B cell (primary cell): ENCODE measurements at regions not wholly inside any gene's neighbourhood (a gene's known extent, or its start where the extent isn't known, plus 50 kb on each side); places are given as distances from the start of the nearest gene placed in this dataset.

ENCODE experiments used
- ATAC-seq: fragments of 200-7000 bp; cut with Tn5 transposase; one replicate; pipeline ENCODE4 v1.10.0; 2021; ENCODE audit warnings: low read depth, mild to moderate bottlenecking, moderate number of reproducible peaks, moderate library complexity
- CTCF ChIA-PET: fragments of 350-600 bp; sonication (Branson Sonifier 250); formaldehyde crosslinking; loops from one replicate; lab custom pipeline; 2021; ENCODE audit warnings: antibody characterized with exemption, inconsistent platforms; lab: Charles Lee
- POLR2A ChIA-PET: fragments of 350-600 bp; sonication (Branson Sonifier 250); formaldehyde crosslinking; loops from one replicate; lab custom pipeline; 2021; ENCODE audit warnings: antibody characterized with exemption; lab: Charles Lee
- DNase-seq: peaks from one replicate; pipeline ENCODE4 v3.0.0; 2013
- H2AFZ ChIP-seq: 2 replicates; pipeline ENCODE4 v1.6.1; 2012; ENCODE audit warnings: mild to moderate bottlenecking, low read depth, low read length; ENCODE audit not compliant: insufficient read depth, poor library complexity, severe bottlenecking
- H3K27ac ChIP-seq, 2 donors: 1 replicate in 1 of 2; 2 replicates in 1 of 2; pipeline ENCODE4 v1.5.1; 2012 to 2013; ENCODE audit warnings: low read length in 2 of 2, mild to moderate bottlenecking in 2 of 2, moderate library complexity in 1 of 2
- H3K27me3 ChIP-seq, 4 experiments: fragments of 200-600 bp in 1 of 4; sonication (generic) in 1 of 4; replicated peaks in 1 of 4; 1 replicate in 2 of 4; 2 replicates in 2 of 4; pipeline versions ENCODE4 v1.6.1 to v1.7.0; 2013 to 2016; ENCODE audit warnings: low read length in 3 of 4, mild to moderate bottlenecking in 2 of 4, mixed read lengths in 1 of 4, moderate library complexity in 1 of 4; ENCODE audit not compliant: insufficient read depth in 4 of 4, control insufficient read depth in 3 of 4; ENCODE audit errors: control extremely low read depth in 1 of 4
- H3K36me3 ChIP-seq, 2 experiments: replicated peaks in 1 of 2; 1 replicate in 1 of 2; 2 replicates in 1 of 2; pipeline versions ENCODE4 v1.6.1 to v1.7.1; 2013; ENCODE audit warnings: low read length in 1 of 2; ENCODE audit not compliant: insufficient read depth in 2 of 2, control insufficient read depth in 1 of 2; ENCODE audit errors: control extremely low read depth in 1 of 2, extremely low read depth in 1 of 2
- H3K4me1 ChIP-seq, 2 donors: fragments of 200-600 bp in 1 of 2; sonication (generic) in 1 of 2; 1 replicate in 1 of 2; 2 replicates in 1 of 2; pipeline versions ENCODE4 v1.5.1 to v1.6.1; 2013 to 2017; ENCODE audit warnings: low read length in 2 of 2; ENCODE audit not compliant: control insufficient read depth in 2 of 2, insufficient read depth in 2 of 2
- H3K4me2 ChIP-seq: replicated peaks from 2 replicates; pipeline ENCODE3; 2012; ENCODE audit warnings: mild to moderate bottlenecking, low read depth, low read length; ENCODE audit not compliant: poor library complexity, severe bottlenecking
- H3K4me3 ChIP-seq, 5 experiments: fragments of 200-600 bp in 1 of 5; sonication (generic) in 1 of 5; 1 replicate in 3 of 5; 2 replicates in 2 of 5; pipeline versions ENCODE4 v1.5.1 to v1.7.0; 2011 to 2016; ENCODE audit warnings: low read length in 4 of 5, mild to moderate bottlenecking in 4 of 5, low read depth in 2 of 5, control low read depth in 1 of 5, moderate library complexity in 1 of 5; ENCODE audit not compliant: insufficient read depth in 1 of 5; ENCODE audit errors: control extremely low read depth in 1 of 5, extremely low read depth in 1 of 5
- H3K79me2 ChIP-seq: fragments of 200-600 bp; sonication (generic); one replicate; pipeline ENCODE4 v1.6.0; 2016; ENCODE audit warnings: low read length; ENCODE audit not compliant: control insufficient read depth, insufficient read depth
- H3K9ac ChIP-seq: fragments of 200-600 bp; sonication (generic); 2 replicates; pipeline ENCODE4 v1.6.1; 2017; ENCODE audit warnings: mild to moderate bottlenecking, low read length, moderate library complexity
- H3K9me3 ChIP-seq, 3 donors: one replicate each; pipeline versions ENCODE4 v1.6.1 to v1.7.1; 2013; ENCODE audit warnings: low read length in 2 of 3; ENCODE audit not compliant: control insufficient read depth in 2 of 3, insufficient read depth in 1 of 3; ENCODE audit errors: control extremely low read depth in 1 of 3
- H4K20me1 ChIP-seq: 2 replicates; pipeline ENCODE4 v1.6.0; 2012; ENCODE audit warnings: mild to moderate bottlenecking, low read length; ENCODE audit not compliant: insufficient read depth, control insufficient read depth, poor library complexity, severe bottlenecking
- H3K27ac Mint-ChIP-seq: one replicate; pipeline ENCODE4 v1.8.0; 2021; ENCODE audit warnings: mixed read lengths
- H3K27me3 Mint-ChIP-seq: one replicate; pipeline ENCODE4 v1.8.0; 2021; ENCODE audit warnings: mixed read lengths
- H3K4me1 Mint-ChIP-seq: one replicate; pipeline ENCODE4 v1.8.0; 2021; ENCODE audit warnings: mixed read lengths
- H3K4me3 Mint-ChIP-seq: one replicate; pipeline ENCODE4 v1.8.0; 2021; ENCODE audit warnings: mixed read lengths
- H3K9me3 Mint-ChIP-seq: one replicate; pipeline ENCODE4 v1.8.0; 2022; ENCODE audit warnings: mixed read lengths; ENCODE audit not compliant: insufficient read depth
- EZH2 ChIP-seq: IDR thresholded peaks from 2 replicates; pipeline ENCODE4 v1.6.1; 2012; ENCODE audit warnings: borderline replicate concordance, low read depth, mild to moderate bottlenecking, moderate library complexity, low read length; ENCODE audit not compliant: insufficient read depth, poor library complexity, severe bottlenecking
- WGBS: methylation state at CpG from one replicate; pipeline ENCODE4 v1.1.5; 2013; ENCODE audit warnings: missing lambda C conversion rate; ENCODE audit not compliant: insufficient coverage; 5-methylcytosine and 5-hydroxymethylcytosine counted together
- intact Hi-C: fragments of 100-400 bp; cut with micrococcal nuclease; formaldehyde crosslinking; loops from one replicate; pipeline ENCODE4 v1.10.0; 2022
- TF ChIP-seq, protein P1 (sequence below): fragments of 200-600 bp; IDR thresholded peaks from one replicate; pipeline ENCODE4 v1.8.0; 2022; ENCODE audit warnings: antibody characterized with exemption, mild to moderate bottlenecking

DNA sequence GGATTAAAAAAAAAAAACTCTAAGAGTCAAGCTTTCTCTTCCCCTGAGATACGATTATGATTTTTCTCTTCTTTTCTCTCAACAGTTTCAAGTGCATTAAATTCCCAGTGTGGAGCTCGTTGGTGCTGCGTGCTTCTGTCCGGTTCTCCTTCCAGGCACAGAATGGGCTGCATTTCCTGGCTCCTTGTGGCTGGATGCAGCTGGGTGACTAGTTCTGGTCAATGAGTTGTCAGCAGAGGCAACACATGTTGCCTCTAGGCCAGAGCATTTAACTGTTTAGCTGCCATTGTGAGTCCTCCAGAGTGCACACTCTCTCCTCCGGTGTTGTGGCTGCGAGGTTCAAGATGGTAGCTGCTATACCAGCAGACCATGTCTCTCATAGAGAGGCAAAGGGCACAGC, 312.9 kb downstream of the RRAGC start:
- Histone ChIP-seq H3K4me2 (no peak overlapping the region), H3K4me1 (no peaks in the 10 kb centered on the region), H4K20me1 (no peaks in the 10 kb centered on the region), H3K4me3 (no peak overlapping the region), H3K9ac (no peak overlapping the region), H2AFZ (no peak overlapping the region), H3K27ac (no peak overlapping the region), H3K79me2 (no peaks in the 10 kb centered on the region), H3K27me3 (peaks cover 0 to 6% (median 1%) of the 10 kb centered on the region in 4 experiments), H3K36me3 (no peaks in the 10 kb centered on the region), H3K9me3 (no peaks in the 10 kb centered on the region)
- ChIA-PET POLR2A (interaction anchor here (0.7 kb wide), 1 partner anchor 1029 kb away, joined by 3 read pairs; no protein-coding TSS in a partner anchor), CTCF (no interaction called here)
- no peaks in the 10 kb centered on the region for H3K9me3 Mint-ChIP-seq
- ATAC-seq, result no peak
- DNase-seq, result no peak
- WGBS, result 50% methylated on average over 5 of the region's 6 CpGs
- H3K27ac Mint-ChIP-seq, result no peak overlapping the region
- TF ChIP-seq EZH2, result no peak
- TF ChIP-seq, protein P1, sequence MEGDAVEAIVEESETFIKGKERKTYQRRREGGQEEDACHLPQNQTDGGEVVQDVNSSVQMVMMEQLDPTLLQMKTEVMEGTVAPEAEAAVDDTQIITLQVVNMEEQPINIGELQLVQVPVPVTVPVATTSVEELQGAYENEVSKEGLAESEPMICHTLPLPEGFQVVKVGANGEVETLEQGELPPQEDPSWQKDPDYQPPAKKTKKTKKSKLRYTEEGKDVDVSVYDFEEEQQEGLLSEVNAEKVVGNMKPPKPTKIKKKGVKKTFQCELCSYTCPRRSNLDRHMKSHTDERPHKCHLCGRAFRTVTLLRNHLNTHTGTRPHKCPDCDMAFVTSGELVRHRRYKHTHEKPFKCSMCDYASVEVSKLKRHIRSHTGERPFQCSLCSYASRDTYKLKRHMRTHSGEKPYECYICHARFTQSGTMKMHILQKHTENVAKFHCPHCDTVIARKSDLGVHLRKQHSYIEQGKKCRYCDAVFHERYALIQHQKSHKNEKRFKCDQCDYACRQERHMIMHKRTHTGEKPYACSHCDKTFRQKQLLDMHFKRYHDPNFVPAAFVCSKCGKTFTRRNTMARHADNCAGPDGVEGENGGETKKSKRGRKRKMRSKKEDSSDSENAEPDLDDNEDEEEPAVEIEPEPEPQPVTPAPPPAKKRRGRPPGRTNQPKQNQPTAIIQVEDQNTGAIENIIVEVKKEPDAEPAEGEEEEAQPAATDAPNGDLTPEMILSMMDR, result no peak
- H3K27me3 Mint-ChIP-seq, result peaks cover 21% of the 10 kb centered on the region
- intact Hi-C loops, result no loop called here
- H3K4me1 Mint-ChIP-seq, result no peaks in the 10 kb centered on the region
- H3K4me3 Mint-ChIP-seq, result no peak overlapping the region

DNA sequence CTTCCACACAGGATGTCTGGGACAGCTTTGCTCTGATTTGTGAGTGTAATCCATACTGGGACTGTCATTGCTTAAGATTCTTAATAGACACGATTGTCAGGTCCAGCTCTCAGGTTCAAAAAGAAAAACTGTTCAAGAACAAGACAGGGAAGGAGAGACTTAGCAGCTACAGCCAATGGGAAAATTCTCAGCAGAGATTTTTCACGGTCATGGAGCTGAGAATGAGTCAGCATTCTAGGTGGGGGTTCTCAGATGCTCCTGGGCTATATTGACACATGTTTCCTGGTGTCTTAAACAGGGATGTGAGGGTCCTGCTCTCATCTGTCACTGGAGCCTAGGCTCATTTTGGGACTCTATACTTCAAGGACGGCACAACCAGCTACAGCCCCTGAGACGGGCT, 318.3 kb downstream of the RRAGC start:
- H3K4me3 ChIP-seq, result no peak overlapping the region
- WGBS, result 82% methylated on average over 4 of the region's 4 CpGs
- ChIA-PET POLR2A (no interaction called here), CTCF (no interaction called here)
- H3K9ac ChIP-seq, result no peak overlapping the region
- H3K27ac ChIP-seq, result no peak overlapping the region
- no peak for ATAC-seq
- no peaks in the 10 kb centered on the region for H4K20me1 ChIP-seq
- Mint-ChIP-seq H3K9me3 (no peaks in the 10 kb centered on the region), H3K27me3 (peaks cover 5% of the 10 kb centered on the region), H3K27ac (no peak overlapping the region), H3K4me1 (peaks cover 6% of the 10 kb centered on the region), H3K4me3 (no peak overlapping the region)
- intact Hi-C loops, result no loop called here
- TF ChIP-seq, protein P1, result no peak
- no peak for TF ChIP-seq EZH2
- H3K79me2 ChIP-seq, result no peaks in the 10 kb centered on the region
- no peak overlapping the region for H3K4me2 ChIP-seq
- DNase-seq, result no peak
- no peaks in the 10 kb centered on the region for H3K36me3 ChIP-seq
- H3K4me1 ChIP-seq, result no peaks in the 10 kb centered on the region
- H2AFZ ChIP-seq, result no peak overlapping the region
- H3K9me3 ChIP-seq, result no peaks in the 10 kb centered on the region
- H3K27me3 ChIP-seq, result peaks cover 0 to 2% (median 0%) of the 10 kb centered on the region in 4 experiments
